NCI-H1694 treated with DMSO at 0.1 percent for 48 hours (cell line): ENCODE measurements at regions not wholly inside any gene's neighbourhood (a gene's known extent, or its start where the extent isn't known, plus 50 kb on each side); places are given as distances from the start of the nearest gene placed in this dataset.

Source experiments
- DNase-seq: peaks from one replicate; lab custom pipeline; 2025; lab: John Stamatoyannopoulos, UW

DNA sequence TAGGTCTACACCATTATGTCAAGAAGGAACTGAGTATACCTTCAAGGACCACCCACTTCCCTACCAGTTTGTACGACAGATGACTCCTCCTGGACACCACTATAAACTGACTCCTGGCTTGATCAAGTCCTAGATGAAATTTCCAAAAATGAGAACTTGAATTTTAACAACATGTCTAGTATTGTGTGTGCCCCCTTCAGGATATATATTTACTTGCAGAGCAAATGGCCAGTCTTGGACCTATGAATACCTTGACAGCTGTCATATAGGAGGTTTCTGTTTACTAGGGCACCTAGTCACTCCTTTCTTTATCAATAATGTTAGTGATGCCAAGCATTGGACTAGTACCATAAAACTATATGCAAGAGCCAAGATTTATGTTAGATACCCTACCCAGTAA lies 94.1 kb upstream of the TMEM26 start:
- no peak for DNase-seq

GRCh38 chr10:61545170-61545569 lies 92.0 kb upstream of the TMEM26 start:
- DNase-seq, result no peak

GRCh38 chr10:61543831-61544230 lies 90.7 kb upstream of the TMEM26 start:
- DNase-seq, result no peak

- DNase-seq, result no peak
Measured at GRCh38 chr10:61542596-61542995, 89.4 kb upstream of the TMEM26 start.

DNA sequence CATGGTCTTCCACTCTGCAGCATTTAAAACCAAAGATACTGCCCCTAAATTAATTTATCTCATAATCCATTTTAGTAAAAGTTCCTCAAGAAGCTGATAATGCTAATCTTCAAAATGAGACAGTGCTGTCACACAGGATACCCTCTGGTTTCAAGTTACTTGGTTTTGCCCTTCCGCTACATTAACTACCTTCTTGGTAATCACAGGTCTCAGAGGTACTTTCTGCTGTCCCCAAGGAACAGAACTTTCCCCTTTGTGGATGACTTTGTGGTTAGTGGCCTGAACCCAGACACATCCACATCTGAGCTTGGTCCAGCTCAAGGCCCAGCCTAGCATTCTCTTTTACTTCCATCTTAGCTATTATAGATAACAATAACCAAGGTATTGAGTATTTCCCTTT lies 88.8 kb upstream of the TMEM26 start:
- DNase-seq, result no peak

GRCh38 chr10:61539876-61540275 lies 86.7 kb upstream of the TMEM26 start:
- no peak for DNase-seq

DNA sequence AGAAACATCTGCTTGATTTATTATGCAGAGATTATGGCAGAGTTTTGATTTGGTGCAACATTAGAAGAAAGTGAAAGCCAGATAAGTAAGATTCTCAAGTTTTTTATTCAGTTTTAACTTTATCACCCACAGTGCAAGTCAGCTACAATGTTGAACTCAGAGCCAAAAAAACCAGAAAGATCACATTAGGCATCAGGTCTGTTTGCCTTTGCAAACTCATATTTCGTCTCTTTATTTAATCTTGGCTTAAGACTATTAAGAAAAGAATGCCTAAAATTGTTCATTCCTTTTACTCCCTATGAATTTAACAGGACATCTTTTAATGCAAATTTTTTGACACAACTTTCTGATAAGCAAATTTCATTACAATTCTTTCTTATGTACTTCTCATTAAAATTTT lies 76.0 kb upstream of the TMEM26 start:
- DNase-seq, result no peak

- no peak for DNase-seq
Measured at GRCh38 chr10:61503051-61503450, 49.9 kb upstream of the TMEM26 start.
